Nephron progenitor cell (in vitro differentiated cells): ENCODE measurements at regions not wholly inside any gene's neighbourhood (a gene's known extent, or its start where the extent isn't known, plus 50 kb on each side); places are given as distances from the start of the nearest gene placed in this dataset.
A peak's percentile ranks its signal among the peaks of the same experiment; 100 is the strongest.

Source experiments
- DNase-seq: peaks from one replicate; pipeline ENCODE4 v3.0.0; 2021
- H3K27ac Mint-ChIP-seq: 2 replicates; pipeline ENCODE4 v1.8.0; 2021; ENCODE audit warnings: mild to moderate bottlenecking, moderate library complexity, mixed read lengths
- H3K27me3 Mint-ChIP-seq: 2 replicates; pipeline ENCODE4 v1.8.0; 2021; ENCODE audit warnings: mild to moderate bottlenecking, low read depth, mixed read lengths; ENCODE audit not compliant: poor library complexity
- H3K36me3 Mint-ChIP-seq: 2 replicates; pipeline ENCODE4 v1.8.0; 2021; ENCODE audit warnings: low read depth, mixed read lengths
- H3K4me1 Mint-ChIP-seq: 2 replicates; pipeline ENCODE4 v1.8.0; 2021; ENCODE audit warnings: mixed read lengths
- H3K4me3 Mint-ChIP-seq: 2 replicates; pipeline ENCODE4 v1.8.0; 2021; ENCODE audit warnings: mild to moderate bottlenecking, moderate library complexity, mixed read lengths
- H3K9me3 Mint-ChIP-seq: 2 replicates; pipeline ENCODE4 v1.8.0; 2021; ENCODE audit warnings: mild to moderate bottlenecking, moderate library complexity, mixed read lengths
- TF ChIP-seq, protein P1 (sequence below): fragments of 200-600 bp; sonication (generic); IDR thresholded peaks from 2 replicates; pipeline ENCODE4 v1.5.0; 2021; ENCODE audit warnings: antibody characterized with exemption

DNA sequence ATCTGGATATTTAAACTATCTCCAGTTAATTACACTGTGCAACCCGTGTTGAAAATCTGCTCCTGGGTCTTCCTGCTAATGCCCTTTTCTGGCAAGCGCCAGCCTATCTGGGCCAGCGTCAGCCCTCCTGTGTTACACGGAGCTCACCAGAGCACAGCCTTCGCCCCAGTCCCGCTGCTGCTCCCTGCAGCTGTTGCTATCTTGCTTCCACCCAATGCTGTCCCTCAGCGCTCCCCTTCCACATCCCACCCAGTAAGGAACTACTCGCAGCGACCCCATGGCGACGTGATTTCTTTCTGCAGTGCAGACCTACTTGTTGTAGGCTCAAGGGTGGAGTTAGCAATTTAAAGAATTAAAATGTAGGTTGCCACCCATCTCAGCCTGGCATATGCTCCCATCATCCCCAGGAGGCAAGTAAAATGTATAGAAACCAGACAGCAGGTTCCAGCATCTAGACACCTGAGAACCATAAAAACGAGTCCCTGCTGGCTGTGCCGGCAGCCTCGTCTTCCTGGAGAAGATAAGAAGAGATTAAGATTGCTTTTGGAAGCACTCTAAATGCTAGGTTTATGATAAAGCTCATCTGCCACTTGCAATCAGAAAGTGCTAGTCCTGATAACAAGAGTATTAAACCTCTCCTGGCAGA lies 254.3 kb upstream of the FOXQ1 start:
- no peaks in the 10 kb centered on the region for H3K9me3 Mint-ChIP-seq
- TF ChIP-seq, protein P1, sequence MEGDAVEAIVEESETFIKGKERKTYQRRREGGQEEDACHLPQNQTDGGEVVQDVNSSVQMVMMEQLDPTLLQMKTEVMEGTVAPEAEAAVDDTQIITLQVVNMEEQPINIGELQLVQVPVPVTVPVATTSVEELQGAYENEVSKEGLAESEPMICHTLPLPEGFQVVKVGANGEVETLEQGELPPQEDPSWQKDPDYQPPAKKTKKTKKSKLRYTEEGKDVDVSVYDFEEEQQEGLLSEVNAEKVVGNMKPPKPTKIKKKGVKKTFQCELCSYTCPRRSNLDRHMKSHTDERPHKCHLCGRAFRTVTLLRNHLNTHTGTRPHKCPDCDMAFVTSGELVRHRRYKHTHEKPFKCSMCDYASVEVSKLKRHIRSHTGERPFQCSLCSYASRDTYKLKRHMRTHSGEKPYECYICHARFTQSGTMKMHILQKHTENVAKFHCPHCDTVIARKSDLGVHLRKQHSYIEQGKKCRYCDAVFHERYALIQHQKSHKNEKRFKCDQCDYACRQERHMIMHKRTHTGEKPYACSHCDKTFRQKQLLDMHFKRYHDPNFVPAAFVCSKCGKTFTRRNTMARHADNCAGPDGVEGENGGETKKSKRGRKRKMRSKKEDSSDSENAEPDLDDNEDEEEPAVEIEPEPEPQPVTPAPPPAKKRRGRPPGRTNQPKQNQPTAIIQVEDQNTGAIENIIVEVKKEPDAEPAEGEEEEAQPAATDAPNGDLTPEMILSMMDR: no peak
- peaks cover 11% of the 10 kb centered on the region for H3K27me3 Mint-ChIP-seq
- DNase-seq: no peak
- peaks cover 5% of the 10 kb centered on the region for H3K4me1 Mint-ChIP-seq
- H3K36me3 Mint-ChIP-seq: no peaks in the 10 kb centered on the region
- H3K4me3 Mint-ChIP-seq: no peak overlapping the region
- H3K27ac Mint-ChIP-seq: peak overlapping the region; percentile 24

GRCh38 chr6:1055015-1055921 lies 256.6 kb upstream of the FOXQ1 start:
- TF ChIP-seq, protein P1: no peak
- Mint-ChIP-seq H3K27me3 (peaks cover 11% of the 10 kb centered on the region), H3K4me3 (no peak overlapping the region), H3K27ac (peak overlapping the region; percentile 51), H3K4me1 (peaks cover 5% of the 10 kb centered on the region), H3K36me3 (no peaks in the 10 kb centered on the region), H3K9me3 (no peaks in the 10 kb centered on the region)
- DNase-seq: no peak

- Mint-ChIP-seq H3K4me3 (no peak overlapping the region), H3K4me1 (peaks cover 5% of the 10 kb centered on the region), H3K9me3 (no peaks in the 10 kb centered on the region), H3K27me3 (peaks cover 7% of the 10 kb centered on the region), H3K36me3 (no peaks in the 10 kb centered on the region), H3K27ac (no peak overlapping the region)
- TF ChIP-seq, protein P1: no peak
- no peak for DNase-seq
These were observed 257.3 kb upstream of the FOXQ1 start for GRCh38 chr6:1054653-1055014.

- H3K36me3 Mint-ChIP-seq: no peaks in the 10 kb centered on the region
These were observed 258.3 kb upstream of the FOXQ1 start for GRCh38 chr6:1053586-1053985.

GRCh38 chr6:1052262-1052661 lies 259.6 kb upstream of the FOXQ1 start:
- DNase-seq: no peak
- Mint-ChIP-seq H3K27ac (no peak overlapping the region), H3K4me1 (peaks cover 10% of the 10 kb centered on the region), H3K27me3 (peaks cover 4% of the 10 kb centered on the region), H3K36me3 (no peaks in the 10 kb centered on the region), H3K4me3 (no peak overlapping the region), H3K9me3 (no peaks in the 10 kb centered on the region)
- TF ChIP-seq, protein P1: no peak

More at GRCh38 chr6:1053586-1053985, 258.3 kb upstream of the FOXQ1 start:
- no peak for DNase-seq
- peaks cover 4% of the 10 kb centered on the region for H3K27me3 Mint-ChIP-seq
- TF ChIP-seq, protein P1: no peak
- H3K9me3 Mint-ChIP-seq: no peaks in the 10 kb centered on the region
- H3K4me1 Mint-ChIP-seq: peaks cover 5% of the 10 kb centered on the region
- no peak overlapping the region for H3K27ac Mint-ChIP-seq
- H3K4me3 Mint-ChIP-seq: no peak overlapping the region
